GM21447 (cell line): ENCODE measurements at regions not wholly inside any gene's neighbourhood (a gene's known extent, or its start where the extent isn't known, plus 50 kb on each side); places are given as distances from the start of the nearest gene placed in this dataset.

Source experiments
- ATAC-seq: cut with Tn5 transposase; IDR thresholded peaks from one replicate; pipeline ENCODE4 v1.9.1; 2021; ENCODE audit not compliant: unreplicated experiment

DNA sequence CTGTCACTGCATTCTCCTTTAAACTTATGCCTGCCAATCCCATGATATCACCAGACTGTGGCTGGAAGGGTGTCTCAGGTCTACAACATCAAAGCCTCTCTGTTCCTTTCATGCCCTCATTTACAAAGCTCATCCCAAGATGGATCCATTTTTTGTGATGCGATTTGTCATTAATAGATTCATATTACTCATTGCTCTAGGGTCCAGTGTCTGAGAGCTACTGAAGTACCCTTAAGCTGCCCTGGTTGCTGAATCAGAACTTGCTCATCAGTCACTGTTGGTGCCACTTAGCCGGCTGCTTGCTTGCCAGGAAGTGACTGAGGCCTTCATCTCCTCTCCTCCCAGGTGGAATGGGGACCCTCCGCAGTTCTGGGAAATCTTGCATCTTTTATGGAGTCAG, 395.5 kb upstream of the BOD1L1 start:
- ATAC-seq, result no peak

DNA sequence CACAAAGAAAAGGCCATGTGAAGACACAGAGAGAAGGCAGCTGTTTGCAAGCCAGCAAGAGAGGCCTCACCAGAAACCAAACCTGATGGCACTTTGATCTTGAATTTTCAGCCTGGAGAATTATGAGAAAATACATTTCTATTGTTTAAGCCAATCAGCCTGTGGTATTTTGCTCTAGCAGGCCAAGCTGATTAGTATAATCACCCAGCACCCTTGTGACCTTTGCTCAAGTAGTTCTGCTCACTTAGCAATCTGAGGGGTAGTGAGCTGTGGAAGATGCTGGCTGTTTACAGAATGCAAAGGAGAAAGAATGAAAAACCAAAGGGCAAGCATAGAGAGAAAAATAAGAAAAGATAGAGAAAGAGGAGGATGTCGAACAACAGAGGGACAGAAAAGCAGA, 396.4 kb upstream of the BOD1L1 start:
- ATAC-seq, result no peak

DNA sequence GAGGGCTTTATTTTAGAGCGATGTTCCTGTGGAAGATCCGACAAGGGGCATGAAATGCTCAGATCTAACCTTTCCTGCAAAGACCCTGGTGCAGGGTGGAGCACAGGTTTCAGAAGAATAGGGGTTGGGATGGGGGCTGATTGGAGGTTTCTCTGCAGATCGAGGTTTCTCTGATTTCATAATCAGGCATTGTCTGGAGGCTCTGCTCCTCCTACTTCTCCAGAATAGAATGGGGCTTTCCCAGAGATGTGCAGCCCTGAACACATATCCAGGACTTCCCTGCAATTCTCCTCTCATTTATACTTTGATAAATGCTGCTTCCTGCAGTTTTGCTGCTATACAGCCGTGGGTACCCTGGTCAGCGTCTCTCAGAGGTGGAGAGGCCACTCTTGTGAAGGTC, 397.6 kb upstream of the BOD1L1 start:
- ATAC-seq, result no peak

DNA sequence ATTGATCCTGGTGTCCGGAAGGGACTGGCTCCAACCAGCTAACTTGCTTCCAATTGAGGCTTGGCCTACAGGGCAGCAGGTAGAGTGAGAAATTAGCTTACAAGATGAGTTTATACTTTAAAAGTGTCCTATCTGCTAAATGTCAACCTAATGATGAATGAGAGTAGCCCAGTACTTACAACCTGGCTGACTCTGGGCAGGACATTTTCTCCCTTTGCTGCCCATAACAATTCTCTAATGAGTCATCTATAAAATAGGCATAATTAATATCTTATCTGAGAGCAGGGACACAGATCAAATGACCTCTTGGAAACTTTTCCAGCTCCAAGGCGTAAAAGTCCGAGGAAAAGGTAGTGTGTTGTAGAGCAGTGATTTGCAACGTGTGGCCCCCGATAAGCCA, 398.4 kb upstream of the BOD1L1 start:
- ATAC-seq, result no peak

DNA sequence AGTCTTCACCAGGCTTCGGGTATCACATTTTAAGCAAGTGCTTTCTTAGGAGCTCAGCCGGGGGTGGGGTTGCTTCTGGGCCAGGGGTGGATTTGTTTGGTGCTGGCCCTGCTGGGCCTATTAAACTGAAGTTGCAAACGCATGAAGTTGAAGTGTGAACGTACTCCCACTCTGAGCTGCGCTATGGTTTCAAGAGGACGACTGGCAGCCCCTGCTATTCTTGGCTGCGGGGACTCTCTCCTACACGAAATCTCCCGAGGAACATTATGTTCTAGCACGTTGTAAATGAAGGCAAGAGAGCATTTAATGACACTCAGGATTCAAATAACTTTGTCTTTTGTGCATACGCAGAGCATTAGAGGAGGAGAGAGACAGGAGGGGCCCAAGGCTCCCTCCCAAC, 401.3 kb upstream of the BOD1L1 start:
- ATAC-seq, result no peak

DNA sequence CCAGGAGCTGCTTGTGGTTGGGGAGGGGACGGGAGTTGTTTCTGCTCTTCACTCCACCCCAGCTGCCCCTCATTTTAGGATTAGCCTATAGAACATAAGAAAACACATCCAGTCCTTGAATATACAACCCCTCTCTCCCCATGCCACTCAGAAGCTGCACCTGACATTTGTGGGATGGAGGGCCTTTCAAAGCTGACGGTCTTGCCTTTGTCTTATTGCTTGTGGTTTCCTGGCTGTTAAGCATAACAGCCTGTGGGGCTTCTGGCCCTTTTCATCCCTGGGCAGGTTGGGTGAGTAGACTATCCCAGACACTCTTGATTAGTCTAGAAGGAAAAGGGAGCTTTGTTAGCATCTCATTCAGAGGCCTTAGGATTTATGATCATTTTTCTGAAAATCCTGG, 407.6 kb upstream of the BOD1L1 start:
- ATAC-seq, result no peak

DNA sequence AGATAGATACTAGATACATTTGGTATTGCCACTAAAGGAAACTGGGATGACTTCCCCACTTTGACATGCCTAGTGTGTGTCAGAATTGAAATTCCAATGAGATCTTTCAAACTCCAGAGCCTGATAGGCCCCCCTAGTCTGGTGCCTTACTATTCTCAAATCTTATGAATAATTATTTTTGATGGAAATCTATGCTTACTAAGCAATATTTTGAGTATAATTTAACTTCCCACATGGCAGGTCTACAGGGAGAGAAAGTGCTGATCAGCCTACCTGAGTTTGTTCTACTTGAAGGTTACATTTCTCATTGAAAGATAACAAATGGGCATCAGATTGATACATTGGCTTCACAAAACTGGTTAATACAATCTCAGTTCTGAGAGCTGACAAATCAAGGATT, 415.7 kb upstream of the BOD1L1 start:
- ATAC-seq, result no peak

DNA sequence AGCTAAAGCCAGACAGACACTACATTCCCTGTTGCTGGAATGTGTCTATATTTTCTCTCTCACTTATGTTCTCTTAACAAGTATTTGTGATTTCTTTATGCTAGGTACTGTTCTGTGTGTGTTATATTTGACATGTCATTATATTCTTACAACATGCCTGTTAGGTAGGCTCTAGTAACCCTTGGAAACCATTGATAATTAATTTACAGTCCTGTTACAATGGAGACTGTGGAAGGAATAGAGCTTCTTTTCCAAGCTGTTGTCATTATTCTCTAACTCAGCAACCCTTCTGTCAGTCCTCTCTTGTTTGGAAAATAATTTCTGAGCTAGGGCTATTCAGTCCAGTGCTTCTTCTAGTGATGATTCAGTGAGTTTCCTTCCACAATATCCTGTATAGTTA, 419.1 kb upstream of the BOD1L1 start:
- ATAC-seq, result no peak

DNA sequence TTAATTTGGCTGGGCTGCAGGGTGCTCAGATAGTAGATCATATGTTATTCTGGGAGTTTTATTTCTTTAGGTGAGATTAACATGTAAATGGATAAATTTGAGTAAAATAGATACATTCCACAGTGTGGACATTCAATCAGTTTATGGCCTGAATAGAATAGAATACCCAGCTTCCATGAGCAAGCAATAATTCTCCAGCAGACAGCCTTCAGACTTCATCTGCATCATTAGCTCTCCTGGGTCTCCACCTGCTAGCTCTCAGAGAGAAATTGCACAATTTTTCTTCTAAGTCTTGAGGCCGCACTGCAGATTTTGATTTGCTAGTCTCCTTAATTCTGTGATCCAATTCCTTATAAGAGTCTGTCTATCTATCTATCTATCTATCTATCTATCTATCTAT, 420.3 kb upstream of the BOD1L1 start:
- ATAC-seq, result no peak

DNA sequence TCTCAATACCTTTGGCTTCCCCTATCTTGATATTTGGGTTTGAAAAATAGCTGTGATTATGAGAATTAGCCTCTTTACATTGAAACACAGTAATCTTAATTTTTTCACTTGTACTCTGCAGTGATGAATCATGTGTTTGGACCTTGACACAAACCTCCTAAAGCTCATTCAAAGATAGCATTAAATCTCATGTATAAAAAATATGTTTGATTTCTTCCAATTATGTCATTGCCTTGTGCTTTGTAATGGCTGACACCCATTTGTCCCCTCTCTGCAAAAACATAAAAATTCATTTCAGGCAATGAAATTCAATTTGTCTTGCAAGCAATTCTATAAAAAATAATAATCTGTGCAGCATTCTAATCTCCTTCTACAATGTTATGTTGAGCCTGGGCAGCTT, 422.4 kb upstream of the BOD1L1 start:
- no peak for ATAC-seq

DNA sequence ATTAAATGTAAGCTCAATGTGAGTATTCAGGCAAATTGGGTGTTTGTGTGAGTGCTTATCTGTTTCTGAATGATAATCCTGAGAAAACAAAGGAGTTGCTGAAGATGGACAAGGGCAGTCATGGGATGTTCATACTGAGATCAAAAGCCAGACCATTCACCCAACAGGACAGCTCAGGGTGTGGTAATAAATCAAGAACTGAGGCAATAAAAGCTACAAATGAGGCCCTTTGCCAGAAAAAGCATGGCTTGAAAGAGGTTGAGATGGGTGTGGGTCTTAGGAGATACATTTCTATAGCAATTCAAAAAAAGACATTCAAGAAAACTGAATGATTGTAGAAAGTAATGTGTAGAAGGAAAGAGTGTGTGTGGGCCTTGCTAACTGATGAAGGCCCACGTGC, 425.8 kb upstream of the BOD1L1 start:
- no peak for ATAC-seq

DNA sequence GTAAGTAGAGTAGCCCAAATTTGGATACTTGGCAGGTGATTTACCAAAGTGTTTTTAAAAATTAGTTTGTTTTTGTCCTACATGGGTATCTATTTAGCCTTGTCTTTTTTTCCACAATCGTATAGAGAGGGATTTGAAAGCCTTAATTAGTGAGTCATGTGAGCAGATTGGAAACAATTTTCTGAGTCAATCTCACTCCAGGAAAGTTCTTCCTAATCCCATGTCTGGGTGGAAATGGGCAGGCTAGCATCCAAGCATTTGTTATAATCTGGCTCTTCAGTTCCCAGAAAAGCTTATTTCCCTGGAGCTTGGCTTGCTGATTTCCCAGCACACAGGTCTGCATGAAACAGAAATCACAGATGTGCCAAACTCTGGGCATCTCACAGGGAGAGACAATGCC, 426.9 kb upstream of the BOD1L1 start:
- no peak for ATAC-seq

DNA sequence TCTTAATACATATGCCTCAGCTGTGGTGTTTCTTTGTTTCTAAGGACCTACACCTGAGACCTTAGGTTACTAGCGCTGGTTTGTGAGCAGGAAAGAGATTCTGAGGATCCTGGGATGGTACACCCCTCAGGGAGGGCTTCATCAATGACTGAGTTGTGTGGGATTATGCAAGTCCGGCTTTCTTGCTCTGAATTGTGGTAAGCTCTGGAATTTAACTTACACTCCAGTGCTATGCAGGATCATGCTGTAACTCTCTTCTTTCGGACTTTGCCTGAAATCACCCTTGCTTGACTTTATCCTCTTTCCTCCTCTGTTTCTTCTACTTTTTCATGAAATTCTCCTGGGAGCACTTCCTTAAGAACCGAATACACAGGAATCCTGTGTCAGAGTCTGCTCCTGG, 431.5 kb upstream of the BOD1L1 start:
- no peak for ATAC-seq

DNA sequence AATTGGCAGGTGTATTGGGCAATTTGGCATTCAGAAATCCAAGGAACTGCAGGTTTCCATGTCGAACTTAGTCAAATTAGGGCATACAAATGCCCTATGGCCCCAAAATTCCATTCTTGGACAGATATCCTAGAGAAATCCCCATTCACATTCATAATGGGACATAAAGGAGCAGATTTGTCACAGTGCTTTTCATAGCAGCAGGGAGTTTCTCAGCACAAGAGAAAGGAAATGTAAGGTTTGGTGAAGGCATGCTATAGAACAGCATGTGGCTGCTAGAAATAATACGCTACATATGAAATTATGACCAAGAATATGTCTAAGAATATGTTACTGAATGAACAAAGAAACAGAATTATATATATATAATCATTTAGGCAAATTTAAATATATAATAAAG, 437.5 kb upstream of the BOD1L1 start:
- ATAC-seq, result no peak

DNA sequence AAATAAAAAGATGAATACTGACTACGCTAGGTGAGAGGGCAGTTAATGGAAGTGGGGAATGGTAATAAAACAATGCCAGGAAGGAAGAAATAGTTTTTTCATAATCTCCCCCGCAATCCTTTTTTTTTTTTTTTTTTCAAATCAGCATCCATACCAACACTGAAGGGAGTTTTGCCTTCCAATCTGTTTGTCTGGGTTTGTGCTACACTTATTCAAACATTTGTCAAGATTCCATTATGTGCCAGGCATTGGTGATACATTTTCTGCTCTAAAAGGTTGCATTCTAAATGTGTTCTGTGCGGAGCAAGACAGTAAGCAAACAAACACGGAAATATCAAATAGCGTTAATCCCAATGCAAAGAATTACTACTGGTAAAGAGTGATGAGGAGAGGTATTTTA, 437.9 kb upstream of the BOD1L1 start:
- no peak for ATAC-seq

DNA sequence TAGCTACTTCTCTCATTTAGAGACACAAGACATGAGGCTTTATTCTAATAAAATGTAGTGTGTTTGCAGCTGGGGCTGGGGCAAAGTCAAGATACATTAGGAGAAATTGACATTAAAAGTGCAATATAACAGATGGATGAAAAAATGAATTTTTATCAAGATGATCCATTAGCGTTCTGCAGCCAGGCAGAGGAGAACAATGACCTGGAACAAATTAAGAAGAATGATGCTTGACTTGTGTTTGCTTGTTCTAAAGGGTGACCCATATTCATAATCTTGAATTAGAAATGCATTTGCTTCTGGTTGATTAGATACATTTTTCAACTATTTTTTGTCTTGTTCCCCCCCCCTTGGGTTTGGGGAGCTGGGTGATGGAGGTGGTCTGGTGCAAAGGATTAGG, 439.5 kb upstream of the BOD1L1 start:
- ATAC-seq, result no peak

DNA sequence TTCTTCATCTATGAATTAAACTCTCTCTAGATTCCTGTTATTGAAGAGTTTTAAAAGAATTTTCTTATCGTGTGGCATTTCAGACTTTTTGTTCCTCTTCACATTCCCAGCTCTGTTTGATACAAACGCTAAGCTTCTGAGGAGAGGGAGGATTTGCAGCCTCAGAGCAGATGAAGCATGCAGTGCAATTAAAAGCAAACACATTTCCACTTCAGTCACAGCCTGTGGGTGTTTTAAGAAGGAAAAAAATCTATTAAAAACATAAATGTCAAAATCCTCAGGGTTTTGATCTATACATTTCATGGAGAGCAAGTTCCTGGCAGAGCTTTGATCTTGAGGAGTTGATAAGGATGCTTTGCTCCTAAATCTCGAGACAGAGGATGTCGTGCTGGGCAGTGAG, 442.4 kb upstream of the BOD1L1 start:
- ATAC-seq, result no peak

DNA sequence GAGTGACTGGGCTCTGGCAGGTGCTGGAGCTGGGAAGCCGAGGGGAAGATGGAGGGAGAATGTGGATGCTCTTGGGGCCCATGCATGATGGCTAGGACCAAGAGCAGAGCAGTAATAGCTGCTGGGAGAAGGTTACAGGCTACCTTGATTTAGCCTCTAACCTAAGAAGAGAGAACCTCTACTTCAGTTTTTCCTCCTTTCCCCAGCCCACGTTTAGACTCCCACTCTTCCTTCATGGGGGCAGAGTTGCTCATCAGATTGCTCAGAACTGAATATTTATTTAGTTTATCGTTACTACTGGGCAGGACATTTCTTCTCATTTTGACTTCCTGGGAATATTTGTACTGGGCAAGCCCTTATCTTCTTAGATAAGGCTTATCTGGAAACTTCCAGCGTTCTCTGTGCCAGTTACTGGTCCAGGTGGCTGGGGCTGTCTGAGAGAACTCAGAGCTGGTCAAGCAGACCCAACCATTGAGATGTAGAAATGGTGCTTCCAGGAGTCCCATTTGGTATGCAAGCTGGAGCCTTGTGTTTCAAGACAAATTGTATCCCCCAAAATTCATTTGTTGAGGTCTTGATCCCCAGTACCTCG, 442.9 kb upstream of the BOD1L1 start:
- no peak for ATAC-seq

DNA sequence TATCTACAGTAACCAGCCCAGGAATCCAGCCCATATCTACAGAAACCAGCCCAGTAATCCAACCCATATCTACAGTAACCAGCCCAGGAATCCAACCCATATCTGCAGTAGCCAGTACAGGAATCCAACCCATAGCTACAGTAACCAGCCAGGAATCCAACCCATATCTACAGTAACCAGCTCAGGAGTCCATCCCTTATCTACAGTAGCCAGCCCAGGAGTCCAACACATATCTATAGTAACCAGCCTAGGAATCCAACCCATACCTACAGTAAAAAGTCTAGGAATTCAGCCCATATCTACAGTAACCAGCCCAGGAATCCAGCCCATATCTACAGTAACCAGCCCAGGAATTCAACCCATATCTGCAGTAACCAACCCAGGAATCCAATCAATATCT, 445.0 kb upstream of the BOD1L1 start:
- no peak for ATAC-seq

DNA sequence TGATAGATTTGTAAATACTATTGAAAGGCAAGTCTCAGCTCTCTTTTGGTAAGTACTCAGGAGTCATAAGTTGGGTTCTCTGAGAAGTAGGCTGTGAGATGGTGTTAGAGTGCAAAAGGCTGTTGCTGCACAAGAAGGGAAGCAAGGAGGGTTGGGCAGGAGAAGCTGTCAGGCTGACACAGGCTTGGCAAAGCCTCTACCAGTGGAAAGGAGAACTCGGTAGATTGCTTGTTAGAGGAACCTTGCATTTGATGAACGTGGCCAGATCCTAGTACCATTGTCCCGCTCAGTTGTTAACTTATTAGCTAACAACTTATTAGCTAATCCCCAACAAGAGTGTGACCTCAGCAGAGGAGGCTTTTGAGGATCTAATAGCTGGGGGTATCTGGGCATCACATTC, 449.3 kb upstream of the BOD1L1 start:
- no peak for ATAC-seq

DNA sequence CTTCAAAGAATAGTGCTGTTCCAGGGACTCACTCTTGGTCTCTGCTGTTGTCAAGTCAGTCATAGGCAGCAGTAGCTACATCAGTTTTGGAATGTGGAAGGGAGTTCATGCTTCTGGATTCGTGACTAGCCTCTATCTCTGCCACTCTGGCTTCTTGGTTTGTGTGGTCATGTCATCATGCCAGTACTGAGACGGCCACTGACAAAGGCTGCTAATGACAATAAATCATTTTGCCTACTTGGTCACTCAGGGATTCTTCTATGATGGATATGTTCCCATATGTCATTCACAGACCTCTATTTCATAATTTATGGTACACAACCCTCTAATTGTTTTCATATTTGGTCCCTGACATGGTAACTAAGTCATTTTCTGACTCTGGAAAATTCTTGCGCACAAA, 450.8 kb upstream of the BOD1L1 start:
- no peak for ATAC-seq

DNA sequence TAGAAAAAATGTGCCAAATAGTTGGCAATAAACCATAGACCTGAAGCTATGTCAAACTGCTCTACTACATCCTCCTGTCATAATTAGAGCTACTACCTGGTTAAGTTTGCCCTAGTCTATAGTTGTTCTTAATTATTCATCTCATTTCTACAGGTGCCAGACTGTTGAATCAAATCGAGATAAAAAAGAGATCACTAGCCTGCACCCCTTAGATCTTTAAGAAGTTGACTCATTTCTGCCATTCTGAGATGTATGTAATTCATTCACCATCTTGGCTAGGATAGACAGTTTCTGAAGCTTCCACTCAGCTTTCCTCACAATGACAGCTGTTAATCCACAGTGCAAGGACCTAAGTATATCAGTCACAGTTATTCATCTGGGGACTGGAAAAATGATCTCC, 452.1 kb upstream of the BOD1L1 start:
- ATAC-seq, result no peak

DNA sequence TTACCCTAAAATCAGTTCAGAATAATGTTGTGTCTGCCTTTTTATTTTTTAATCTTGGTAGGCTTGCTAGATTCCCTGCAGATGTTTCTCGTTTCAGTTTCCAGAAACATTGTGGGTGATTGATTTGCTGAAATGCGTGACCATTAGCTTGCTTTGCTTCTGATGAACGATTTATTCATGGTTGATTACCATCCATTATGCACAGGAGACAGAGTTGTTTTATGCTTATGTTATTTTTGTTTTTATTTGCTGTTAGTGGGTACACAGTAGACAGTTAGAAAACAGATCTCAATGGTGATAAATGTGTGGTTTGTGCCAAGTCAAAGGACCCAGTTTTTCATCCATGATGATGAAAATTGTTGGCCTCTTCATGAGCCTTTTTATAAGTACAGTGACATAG, 455.6 kb upstream of the BOD1L1 start:
- ATAC-seq, result no peak

DNA sequence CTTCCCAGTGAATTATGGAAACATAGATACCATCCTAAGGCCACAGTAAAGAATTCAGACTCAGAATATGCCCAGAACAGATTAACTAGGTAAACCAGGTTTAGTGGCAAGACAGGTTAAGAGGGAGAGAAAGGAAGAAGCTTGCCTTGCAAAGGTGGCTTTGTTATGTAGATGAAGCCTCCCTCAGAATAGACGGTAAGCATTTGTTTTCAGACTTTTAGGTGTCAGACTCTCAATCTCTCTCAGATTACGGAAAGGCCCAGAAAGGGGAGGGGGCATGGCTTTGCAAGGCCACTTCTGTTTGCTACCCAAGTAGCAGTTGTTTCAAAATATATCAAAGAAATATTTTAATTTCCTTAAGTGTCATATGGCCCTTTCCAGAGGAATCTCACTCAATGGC, 457.1 kb upstream of the BOD1L1 start:
- ATAC-seq, result no peak
